ENCODE measurements at regions not wholly inside any gene's neighbourhood (a gene's known extent, or its start where the extent isn't known, plus 50 kb on each side); places are given as distances from the start of the nearest gene placed in this dataset.
"Not testable (repeated sequence)": the region's sequence is repeated elsewhere in the genome, so short reads cannot be mapped to it uniquely, and the experiment has no call there.

- TF ChIP-seq, protein P1, sequence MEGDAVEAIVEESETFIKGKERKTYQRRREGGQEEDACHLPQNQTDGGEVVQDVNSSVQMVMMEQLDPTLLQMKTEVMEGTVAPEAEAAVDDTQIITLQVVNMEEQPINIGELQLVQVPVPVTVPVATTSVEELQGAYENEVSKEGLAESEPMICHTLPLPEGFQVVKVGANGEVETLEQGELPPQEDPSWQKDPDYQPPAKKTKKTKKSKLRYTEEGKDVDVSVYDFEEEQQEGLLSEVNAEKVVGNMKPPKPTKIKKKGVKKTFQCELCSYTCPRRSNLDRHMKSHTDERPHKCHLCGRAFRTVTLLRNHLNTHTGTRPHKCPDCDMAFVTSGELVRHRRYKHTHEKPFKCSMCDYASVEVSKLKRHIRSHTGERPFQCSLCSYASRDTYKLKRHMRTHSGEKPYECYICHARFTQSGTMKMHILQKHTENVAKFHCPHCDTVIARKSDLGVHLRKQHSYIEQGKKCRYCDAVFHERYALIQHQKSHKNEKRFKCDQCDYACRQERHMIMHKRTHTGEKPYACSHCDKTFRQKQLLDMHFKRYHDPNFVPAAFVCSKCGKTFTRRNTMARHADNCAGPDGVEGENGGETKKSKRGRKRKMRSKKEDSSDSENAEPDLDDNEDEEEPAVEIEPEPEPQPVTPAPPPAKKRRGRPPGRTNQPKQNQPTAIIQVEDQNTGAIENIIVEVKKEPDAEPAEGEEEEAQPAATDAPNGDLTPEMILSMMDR (IDR thresholded peaks at IDR 0.05) = no peak
- Histone ChIP-seq H3K4me3 (ENCODE audit: low read depth, low read length) (no peak overlapping the region), H2AFZ (no peak overlapping the region), H3K4me2 (ENCODE audit: low read length) (no peak overlapping the region), H3K36me3 (ENCODE audit: control insufficient read depth, insufficient read depth, low read length) (no peaks in the 10 kb centered on the region), H3K4me1 (no peaks in the 10 kb centered on the region), H3K79me2 (no peaks in the 10 kb centered on the region), H3K9me3 (ENCODE audit: control insufficient read depth, low read length) (no peaks in the 10 kb centered on the region), H3K9ac (no peak overlapping the region), H3K27me3 (ENCODE audit: control insufficient read depth, insufficient read depth, low read length) (no peaks in the 10 kb centered on the region), H3K27ac (no peak overlapping the region)
Observed at GRCh38 chr4:31474221-31474620, 754.1 kb downstream of the PCDH7 start.

DNA sequence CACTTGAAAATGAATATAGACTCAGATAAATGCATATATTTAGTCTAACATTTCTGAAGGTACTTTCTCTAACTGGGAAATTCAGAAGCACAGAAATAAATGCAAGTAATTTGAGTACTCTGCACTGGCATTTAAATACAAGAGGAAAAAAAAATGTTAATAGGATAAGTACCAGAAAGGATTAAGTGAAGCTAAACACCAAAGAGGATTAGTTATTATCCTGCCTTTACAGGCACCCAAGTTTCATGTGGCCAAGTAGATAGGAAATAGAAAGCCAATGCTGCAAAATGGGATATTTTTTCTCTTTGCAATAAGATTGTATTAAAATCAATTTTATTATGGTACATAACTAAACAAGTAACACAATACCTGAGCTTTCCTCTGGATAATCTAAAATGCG is 762.5 kb downstream of the PCDH7 start:
- Histone ChIP-seq H3K27me3 (ENCODE audit: control insufficient read depth, insufficient read depth, low read length) (no peaks in the 10 kb centered on the region), H3K27ac (no peak overlapping the region), H3K36me3 (ENCODE audit: control insufficient read depth, insufficient read depth, low read length) (no peaks in the 10 kb centered on the region), H3K4me1 (no peaks in the 10 kb centered on the region), H3K79me2 (no peaks in the 10 kb centered on the region), H3K9ac (no peak overlapping the region), H3K9me3 (ENCODE audit: control insufficient read depth, low read length) (no peaks in the 10 kb centered on the region), H3K4me3 (ENCODE audit: low read depth, low read length) (no peak overlapping the region), H2AFZ (no peak overlapping the region), H3K4me2 (ENCODE audit: low read length) (no peak overlapping the region)
- TF ChIP-seq, protein P1 (IDR thresholded peaks at IDR 0.05) = no peak

GRCh38 chr4:31499216-31499615 is 779.0 kb downstream of the PCDH7 start:
- not testable (repeated sequence) for H3K4me3 ChIP-seq (ENCODE audit: low read depth, low read length); H3K4me1 ChIP-seq; H2AFZ ChIP-seq; H3K9ac ChIP-seq; H3K79me2 ChIP-seq; H3K36me3 ChIP-seq (ENCODE audit: control insufficient read depth, insufficient read depth, low read length); H3K27me3 ChIP-seq (ENCODE audit: control insufficient read depth, insufficient read depth, low read length); H3K4me2 ChIP-seq (ENCODE audit: low read length); H3K9me3 ChIP-seq (ENCODE audit: control insufficient read depth, low read length); H3K27ac ChIP-seq

GRCh38 chr4:31516520-31516919 is 796.4 kb downstream of the PCDH7 start:
- H2AFZ ChIP-seq = no peak overlapping the region
- no peaks in the 10 kb centered on the region for H3K79me2 ChIP-seq
- no peak overlapping the region for H3K9ac ChIP-seq
- H3K4me1 ChIP-seq = no peaks in the 10 kb centered on the region
- H3K36me3 ChIP-seq (ENCODE audit: control insufficient read depth, insufficient read depth, low read length) = no peaks in the 10 kb centered on the region
- TF ChIP-seq, protein P1 (IDR thresholded peaks at IDR 0.05) = no peak
- H3K9me3 ChIP-seq (ENCODE audit: control insufficient read depth, low read length) = no peaks in the 10 kb centered on the region
- no peaks in the 10 kb centered on the region for H3K27me3 ChIP-seq (ENCODE audit: control insufficient read depth, insufficient read depth, low read length)
- no peak overlapping the region for H3K27ac ChIP-seq
- H3K4me3 ChIP-seq (ENCODE audit: low read depth, low read length) = no peak overlapping the region
- no peak overlapping the region for H3K4me2 ChIP-seq (ENCODE audit: low read length)

DNA sequence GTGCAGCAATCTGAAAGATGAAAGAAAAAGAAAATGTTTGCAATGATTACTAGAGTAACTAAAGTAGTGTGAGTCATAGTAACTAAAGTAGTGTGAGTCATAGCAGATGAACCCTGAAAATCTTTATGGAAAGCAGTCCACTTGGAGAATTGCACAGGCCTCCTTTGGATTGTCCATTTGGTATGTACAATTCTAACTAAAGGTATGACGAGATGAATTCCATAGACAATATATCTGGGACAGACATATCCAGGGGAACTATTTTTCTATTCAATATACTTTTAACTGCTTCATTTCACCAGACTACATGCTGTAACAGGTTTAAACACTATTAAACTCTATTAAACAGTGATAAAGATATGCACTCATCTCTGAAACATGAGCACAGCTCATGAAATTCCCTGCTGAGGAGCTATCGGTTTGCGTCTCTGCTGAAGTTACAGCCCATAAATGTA is 798.7 kb downstream of the PCDH7 start:
- Histone ChIP-seq H3K79me2 (no peaks in the 10 kb centered on the region), H3K9me3 (ENCODE audit: control insufficient read depth, low read length) (no peaks in the 10 kb centered on the region), H3K27me3 (ENCODE audit: control insufficient read depth, insufficient read depth, low read length) (no peaks in the 10 kb centered on the region), H3K4me3 (ENCODE audit: low read depth, low read length) (no peak overlapping the region), H3K4me1 (no peaks in the 10 kb centered on the region), H3K4me2 (ENCODE audit: low read length) (no peak overlapping the region), H3K9ac (no peak overlapping the region), H2AFZ (no peak overlapping the region), H3K27ac (no peak overlapping the region), H3K36me3 (ENCODE audit: control insufficient read depth, insufficient read depth, low read length) (no peaks in the 10 kb centered on the region)
- TF ChIP-seq, protein P1 (IDR thresholded peaks at IDR 0.05) = no peak
